Endothelial cell of umbilical vein (primary cell): ENCODE measurements at regions not wholly inside any gene's neighbourhood (a gene's known extent, or its start where the extent isn't known, plus 50 kb on each side); places are given as distances from the start of the nearest gene placed in this dataset.

Experiments used
- BruUV-seq: library from RNA; stranded (reverse); fragments of 400-500 nt; replicated peaks from 2 replicates; lab custom pipeline; 2021; lab: Mats Ljungman, UMichigan
- CTCF ChIA-PET: fragments of 300-600, 350-600 bp; sonication (Branson Sonifier 250); formaldehyde crosslinking; loops from one replicate; lab custom pipeline; 2021; ENCODE audit warnings: antibody characterized with exemption, inconsistent platforms; lab: Charles Lee
- POLR2A ChIA-PET: fragments of 300-600, 350-600 bp; sonication (Branson Sonifier 250); formaldehyde crosslinking; loops from one replicate; lab custom pipeline; 2021; ENCODE audit warnings: antibody characterized with exemption, inconsistent platforms; lab: Charles Lee
- DNase-seq: peaks from one replicate; pipeline ENCODE4 v3.0.0-alpha.2; 2011; ENCODE audit warnings: low read depth, low spot score
- FAIRE-seq: peaks from 2 replicates; lab custom pipeline; 2011; peaks lifted over from hg19 to GRCh38; lab: Jason Lieb, UNC
- H2AFZ ChIP-seq: 2 replicates; pipeline ENCODE4 v1.6.0; 2012; ENCODE audit warnings: low read depth, low read length, control low read depth, inconsistent platforms
- H3K27ac ChIP-seq: 2 replicates; pipeline ENCODE4 v1.5.1; 2011; ENCODE audit warnings: low read depth, mild to moderate bottlenecking, control low read depth, low read length, moderate library complexity; ENCODE audit not compliant: insufficient read depth
- H3K27me3 ChIP-seq, 2 experiments: 2 replicates each; pipeline versions ENCODE4 v1.6.0 to v1.6.1; 2011; ENCODE audit warnings: low read length in 2 of 2, mixed read lengths in 1 of 2; ENCODE audit not compliant: control insufficient read depth in 2 of 2, insufficient read depth in 2 of 2
- H3K36me3 ChIP-seq, 2 experiments: 2 replicates in 1 of 2; 3 replicates in 1 of 2; pipeline ENCODE4 v1.5.1; 2011; ENCODE audit warnings: low read length in 2 of 2, mild to moderate bottlenecking in 1 of 2, moderate library complexity in 1 of 2; ENCODE audit not compliant: control insufficient read depth in 2 of 2, insufficient read depth in 2 of 2; ENCODE audit errors: extremely low read depth in 1 of 2
- H3K4me1 ChIP-seq: 3 replicates; pipeline ENCODE4 v1.5.1; 2011; ENCODE audit warnings: mild to moderate bottlenecking, low read length; ENCODE audit not compliant: control insufficient read depth, insufficient read depth; ENCODE audit errors: extremely low read depth
- H3K4me2 ChIP-seq: 2 replicates; pipeline ENCODE4 v1.6.1; 2011; ENCODE audit warnings: low read length, control low read depth, mixed read lengths; ENCODE audit not compliant: insufficient read depth
- H3K4me3 ChIP-seq, 3 experiments: fragments of 200-600 bp in 1 of 3; sonication (generic), shearing (Covaris generic) in 1 of 3; replicated peaks in 1 of 3; 2 replicates each; pipeline ENCODE4 v1.5.1; 2011 to 2016; ENCODE audit warnings: control low read depth in 3 of 3, low read length in 3 of 3, mild to moderate bottlenecking in 2 of 3, inconsistent platforms in 1 of 3, low read depth in 1 of 3, moderate library complexity in 1 of 3; ENCODE audit not compliant: insufficient read depth in 1 of 3
- H3K79me2 ChIP-seq: 2 replicates; pipeline ENCODE4 v1.6.0; 2012; ENCODE audit warnings: low read length, inconsistent platforms; ENCODE audit not compliant: control insufficient read depth, insufficient read depth
- H3K9ac ChIP-seq: replicated peaks from 2 replicates; pipeline ENCODE3; 2011; ENCODE audit warnings: low read length, control low read depth; ENCODE audit not compliant: insufficient read depth; ENCODE audit errors: extremely low read depth
- H3K9me1 ChIP-seq: replicated peaks from 3 replicates; pipeline ENCODE4 v1.6.0; 2011; ENCODE audit warnings: mild to moderate bottlenecking, low read length; ENCODE audit not compliant: control insufficient read depth, insufficient read depth; ENCODE audit errors: extremely low read depth
- H3K9me3 ChIP-seq: replicated peaks from 2 replicates; pipeline ENCODE4 v1.5.1; 2012; ENCODE audit warnings: low read length, inconsistent platforms; ENCODE audit not compliant: control insufficient read depth, insufficient read depth
- H4K20me1 ChIP-seq: replicated peaks from 2 replicates; pipeline ENCODE3; 2011; ENCODE audit warnings: mild to moderate bottlenecking, low read length; ENCODE audit not compliant: control insufficient read depth, insufficient read depth; ENCODE audit errors: extremely low read depth
- EZH2 ChIP-seq: IDR thresholded peaks from 2 replicates; pipeline ENCODE4 v1.6.1; 2012; ENCODE audit warnings: borderline replicate concordance, low read depth, mild to moderate bottlenecking, moderate library complexity, low read length, inconsistent platforms; ENCODE audit not compliant: severe bottlenecking
- FOS ChIP-seq: IDR thresholded peaks from 2 replicates; pipeline ENCODE4 v1.6.1; 2011; ENCODE audit warnings: mild to moderate bottlenecking, low read length, moderate library complexity, borderline replicate concordance; ENCODE audit not compliant: insufficient read depth
- GATA2 ChIP-seq: IDR thresholded peaks from 2 replicates; pipeline ENCODE4 v1.7.0; 2011; ENCODE audit warnings: low read depth, mild to moderate bottlenecking, moderate library complexity, mixed read lengths, low read length; ENCODE audit not compliant: insufficient read length, insufficient read depth
- JUN ChIP-seq: IDR thresholded peaks from 2 replicates; pipeline ENCODE4 v1.6.1; 2011; ENCODE audit warnings: borderline replicate concordance, low read depth; ENCODE audit not compliant: insufficient read length, insufficient read depth
- MYC ChIP-seq: IDR thresholded peaks from one replicate; pipeline ENCODE4 v1.6.1; 2011; ENCODE audit warnings: mild to moderate bottlenecking, low read depth, low read length
- POLR2A ChIP-seq: IDR thresholded peaks from 2 replicates; pipeline ENCODE4 v1.6.1; 2012; ENCODE audit warnings: low read depth, mild to moderate bottlenecking, control low read depth, low read length
- POLR2AphosphoS5 ChIP-seq: IDR thresholded peaks from 2 replicates; pipeline ENCODE4 v1.6.1; 2012; ENCODE audit warnings: low read depth, mild to moderate bottlenecking, control low read depth, low read length, moderate library complexity; ENCODE audit not compliant: insufficient read depth
- dilution Hi-C: fragments of 300-500 bp; cut with MboI; formaldehyde crosslinking; loops from one replicate; pipeline ENCODE4 v1.15.0; 2019; ENCODE audit warnings: low sequenced_read_pairs; ENCODE audit not compliant: extremely low pct_ligation_motif_present
- intact Hi-C: fragments of 100-400 bp; cut with micrococcal nuclease; formaldehyde crosslinking; loops from one replicate; pipeline ENCODE4 v1.10.0; 2022
- TF ChIP-seq, protein P1 (sequence below): IDR thresholded peaks from 2 replicates; pipeline ENCODE4 v1.6.1; 2011; ENCODE audit not compliant: insufficient read depth, insufficient read length
- TF ChIP-seq, protein P2 (sequence below), 2 donors: IDR thresholded peaks; 1 replicate in 1 of 2; 2 replicates in 1 of 2; pipeline ENCODE4 v1.5.1; 2011; ENCODE audit warnings: low read length in 2 of 2, mild to moderate bottlenecking in 2 of 2, moderate library complexity in 2 of 2, control low read depth in 1 of 2, inconsistent platforms in 1 of 2, low read depth in 1 of 2; ENCODE audit not compliant: insufficient read depth in 1 of 2; ENCODE audit errors: extremely low read depth in 1 of 2

DNA sequence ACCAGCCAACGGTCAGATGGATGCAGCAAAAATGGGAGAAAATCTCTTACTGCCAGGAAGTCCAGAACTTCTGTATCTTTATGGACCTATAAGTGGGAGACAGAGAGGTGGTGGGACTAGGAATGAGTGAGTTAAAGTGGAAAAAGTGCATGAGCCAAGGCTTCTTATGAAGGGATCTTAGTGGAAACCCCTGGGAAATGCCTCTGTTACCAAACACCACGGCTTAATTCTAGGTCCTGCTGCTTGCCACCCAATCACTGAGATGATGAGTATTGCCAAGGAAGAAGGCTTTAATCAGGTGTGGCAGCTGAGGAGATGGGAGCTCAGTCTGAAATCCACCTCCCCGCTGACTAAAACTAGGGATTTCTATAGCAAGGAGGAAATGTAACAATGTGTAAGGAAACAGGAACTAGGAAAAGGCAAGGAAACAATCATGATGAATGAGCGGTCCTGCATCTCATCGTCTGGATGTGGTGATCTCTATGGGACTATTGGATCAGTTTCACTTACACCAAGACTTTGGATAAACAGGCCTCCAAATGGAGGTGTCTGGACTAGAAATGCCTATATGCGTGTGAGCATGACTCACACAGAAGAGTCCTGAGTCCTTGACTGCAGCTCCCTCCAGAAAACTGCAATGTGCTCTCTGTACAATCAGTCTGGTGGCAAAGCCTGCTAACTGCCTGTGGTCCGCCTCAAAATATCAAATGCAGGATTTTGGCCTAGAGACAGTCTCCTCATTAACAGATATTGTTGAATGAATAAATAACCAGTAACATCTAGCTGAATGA lies 98.2 kb upstream of the PRR16 start:
- dilution Hi-C loops (no loop called here), intact Hi-C loops (no loop called here)
- ChIA-PET POLR2A (no interaction called here), CTCF (interaction anchor here (0.7 to 1.2 kb wide), 2 partner anchors 19 to 29 kb away, joined by 3 read pairs; no protein-coding TSS in a partner anchor)
- Histone ChIP-seq H3K4me3 (no peak overlapping the region), H3K4me1 (no peaks in the 10 kb centered on the region), H3K9ac (no peak overlapping the region), H3K27ac (no peak overlapping the region), H3K27me3 (no peaks in the 10 kb centered on the region), H3K79me2 (no peaks in the 10 kb centered on the region), H4K20me1 (no peaks in the 10 kb centered on the region), H3K4me2 (no peak overlapping the region), H3K9me1 (no peaks in the 10 kb centered on the region), H3K9me3 (no peaks in the 10 kb centered on the region), H3K36me3 (no peaks in the 10 kb centered on the region), H2AFZ (no peak overlapping the region)
- TF ChIP-seq POLR2A, result no peak
- no peak for TF ChIP-seq JUN
- TF ChIP-seq GATA2, result no peak
- no peak for TF ChIP-seq EZH2
- TF ChIP-seq, protein P1, sequence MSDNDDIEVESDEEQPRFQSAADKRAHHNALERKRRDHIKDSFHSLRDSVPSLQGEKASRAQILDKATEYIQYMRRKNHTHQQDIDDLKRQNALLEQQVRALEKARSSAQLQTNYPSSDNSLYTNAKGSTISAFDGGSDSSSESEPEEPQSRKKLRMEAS, result no peak
- TF ChIP-seq, protein P2, sequence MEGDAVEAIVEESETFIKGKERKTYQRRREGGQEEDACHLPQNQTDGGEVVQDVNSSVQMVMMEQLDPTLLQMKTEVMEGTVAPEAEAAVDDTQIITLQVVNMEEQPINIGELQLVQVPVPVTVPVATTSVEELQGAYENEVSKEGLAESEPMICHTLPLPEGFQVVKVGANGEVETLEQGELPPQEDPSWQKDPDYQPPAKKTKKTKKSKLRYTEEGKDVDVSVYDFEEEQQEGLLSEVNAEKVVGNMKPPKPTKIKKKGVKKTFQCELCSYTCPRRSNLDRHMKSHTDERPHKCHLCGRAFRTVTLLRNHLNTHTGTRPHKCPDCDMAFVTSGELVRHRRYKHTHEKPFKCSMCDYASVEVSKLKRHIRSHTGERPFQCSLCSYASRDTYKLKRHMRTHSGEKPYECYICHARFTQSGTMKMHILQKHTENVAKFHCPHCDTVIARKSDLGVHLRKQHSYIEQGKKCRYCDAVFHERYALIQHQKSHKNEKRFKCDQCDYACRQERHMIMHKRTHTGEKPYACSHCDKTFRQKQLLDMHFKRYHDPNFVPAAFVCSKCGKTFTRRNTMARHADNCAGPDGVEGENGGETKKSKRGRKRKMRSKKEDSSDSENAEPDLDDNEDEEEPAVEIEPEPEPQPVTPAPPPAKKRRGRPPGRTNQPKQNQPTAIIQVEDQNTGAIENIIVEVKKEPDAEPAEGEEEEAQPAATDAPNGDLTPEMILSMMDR (IDR thresholded peaks at IDR 0.05; ENCODE audit: extremely low read depth in 1 of 2, insufficient read depth in 1 of 2, low read depth in 1 of 2, low read length in 2 of 2), result no peak
- TF ChIP-seq MYC, result no peak
- TF ChIP-seq POLR2AphosphoS5, result no peak
- no peak for TF ChIP-seq FOS
- FAIRE-seq (no peak), DNase-seq (no peak)
- no TSS peak for BruUV-seq
